22Rv1 (cell line): ENCODE measurements at regions not wholly inside any gene's neighbourhood (a gene's known extent, or its start where the extent isn't known, plus 50 kb on each side); places are given as distances from the start of the nearest gene placed in this dataset.

Experiments
- H3K27ac ChIP-seq: fragments of 450-650 bp; 2 replicates; pipeline ENCODE4 v1.5.1; 2017
- ZFX ChIP-seq: fragments of 450-650 bp; IDR thresholded peaks from 2 replicates; pipeline ENCODE4 v1.6.1; 2017; ENCODE audit warnings: antibody characterized with exemption, borderline replicate concordance
- TF ChIP-seq, protein P1 (sequence below): fragments of 450-650 bp; IDR thresholded peaks from 2 replicates; pipeline ENCODE4 v1.5.1; 2017; ENCODE audit warnings: mild to moderate bottlenecking

DNA sequence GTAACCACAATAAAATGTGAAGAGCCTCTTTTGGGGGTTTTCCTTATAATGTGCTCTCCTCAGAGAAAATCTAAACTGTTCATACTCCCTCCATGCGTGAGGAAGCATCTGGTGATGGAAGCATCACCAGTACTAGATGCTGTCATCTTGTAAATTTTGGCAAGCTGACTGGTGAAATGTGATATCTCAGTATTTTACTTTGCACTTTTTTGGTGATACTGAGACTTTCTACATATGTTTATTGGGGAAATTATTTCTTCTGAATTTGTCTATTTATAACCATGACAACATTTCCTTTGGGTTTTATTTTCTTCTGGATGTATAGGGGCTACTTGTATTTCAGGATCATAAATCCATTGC is 95.9 kb upstream of the DLGAP1 start:
- H3K27ac ChIP-seq, result no peak overlapping the region
- no peak for TF ChIP-seq ZFX
- TF ChIP-seq, protein P1, sequence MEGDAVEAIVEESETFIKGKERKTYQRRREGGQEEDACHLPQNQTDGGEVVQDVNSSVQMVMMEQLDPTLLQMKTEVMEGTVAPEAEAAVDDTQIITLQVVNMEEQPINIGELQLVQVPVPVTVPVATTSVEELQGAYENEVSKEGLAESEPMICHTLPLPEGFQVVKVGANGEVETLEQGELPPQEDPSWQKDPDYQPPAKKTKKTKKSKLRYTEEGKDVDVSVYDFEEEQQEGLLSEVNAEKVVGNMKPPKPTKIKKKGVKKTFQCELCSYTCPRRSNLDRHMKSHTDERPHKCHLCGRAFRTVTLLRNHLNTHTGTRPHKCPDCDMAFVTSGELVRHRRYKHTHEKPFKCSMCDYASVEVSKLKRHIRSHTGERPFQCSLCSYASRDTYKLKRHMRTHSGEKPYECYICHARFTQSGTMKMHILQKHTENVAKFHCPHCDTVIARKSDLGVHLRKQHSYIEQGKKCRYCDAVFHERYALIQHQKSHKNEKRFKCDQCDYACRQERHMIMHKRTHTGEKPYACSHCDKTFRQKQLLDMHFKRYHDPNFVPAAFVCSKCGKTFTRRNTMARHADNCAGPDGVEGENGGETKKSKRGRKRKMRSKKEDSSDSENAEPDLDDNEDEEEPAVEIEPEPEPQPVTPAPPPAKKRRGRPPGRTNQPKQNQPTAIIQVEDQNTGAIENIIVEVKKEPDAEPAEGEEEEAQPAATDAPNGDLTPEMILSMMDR, result no peak

DNA sequence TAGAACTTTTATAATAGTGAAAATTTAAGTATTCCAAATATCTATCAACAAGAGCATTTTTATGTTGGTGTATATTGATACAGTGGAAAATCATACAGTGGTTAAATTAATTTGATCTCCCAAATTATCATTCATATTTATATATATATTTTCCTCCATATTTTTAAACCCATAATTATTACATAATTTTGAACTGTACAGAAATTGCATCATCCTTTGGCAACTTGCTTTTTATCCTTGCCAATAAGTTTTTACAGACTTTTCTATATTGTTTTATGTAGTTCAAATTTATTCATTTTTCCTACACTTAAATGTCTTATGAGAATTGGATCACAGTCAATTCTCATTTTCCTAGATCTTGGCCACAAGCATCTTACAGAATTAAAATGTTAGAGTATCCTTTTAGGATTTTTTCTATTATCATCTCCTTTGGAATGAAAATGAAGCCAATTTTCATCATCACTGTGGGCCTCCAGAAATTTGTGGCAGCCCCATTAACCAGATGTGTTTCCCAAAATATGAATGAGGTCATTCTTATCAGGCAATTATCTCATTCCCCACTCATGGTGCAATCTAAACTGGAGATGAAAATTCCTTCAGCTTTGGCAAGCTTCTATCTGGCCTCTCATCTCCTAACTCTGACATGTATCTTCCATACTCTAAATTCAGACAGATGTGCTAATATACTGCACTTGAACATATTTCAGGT is 94.2 kb upstream of the DLGAP1 start:
- no peak overlapping the region for H3K27ac ChIP-seq
- TF ChIP-seq, protein P1, result no peak
- TF ChIP-seq ZFX, result no peak

DNA sequence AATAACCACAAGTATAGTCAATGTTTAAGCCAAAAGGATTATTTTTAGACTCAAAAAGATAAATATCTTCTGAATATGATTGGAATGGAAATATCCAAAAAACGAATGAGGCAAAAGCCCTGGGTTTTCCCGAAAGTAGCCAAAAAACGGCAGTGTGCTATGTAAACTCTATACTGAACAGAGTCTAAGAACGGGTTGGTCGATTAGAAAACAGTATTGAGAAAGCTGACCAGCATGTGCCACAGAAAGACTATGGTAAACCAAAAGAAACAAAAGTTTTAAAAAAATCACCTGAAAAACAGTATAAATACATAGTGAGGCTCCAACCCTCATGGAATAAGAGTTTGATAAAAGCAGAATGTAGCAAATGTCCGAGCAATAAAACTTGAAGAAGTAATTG is 92.0 kb upstream of the DLGAP1 start:
- H3K27ac ChIP-seq, result no peak overlapping the region

DNA sequence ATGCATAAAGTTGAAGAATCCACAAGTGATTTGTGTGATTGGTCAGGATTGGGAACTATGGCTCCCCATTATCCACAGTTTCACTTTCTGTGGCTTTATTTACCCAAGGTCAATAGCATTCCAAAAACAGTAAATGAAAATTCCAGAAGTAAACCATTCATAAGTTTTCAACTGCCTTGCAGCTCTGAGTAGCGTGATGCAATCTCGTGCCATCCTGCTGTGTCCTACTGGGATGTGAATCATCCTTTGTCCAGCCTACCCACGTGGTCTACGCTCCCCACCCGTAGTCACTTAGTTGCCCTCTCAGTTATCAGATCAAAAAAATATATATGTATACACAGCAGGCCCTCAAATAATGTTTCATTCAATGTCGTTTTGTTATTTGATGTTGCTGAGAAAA is 89.0 kb upstream of the DLGAP1 start:
- no peak overlapping the region for H3K27ac ChIP-seq
- TF ChIP-seq ZFX, result no peak
- TF ChIP-seq, protein P1, result no peak

More for the DNA sequence above, 92.0 kb upstream of the DLGAP1 start:
- TF ChIP-seq, protein P1, result no peak
- no peak for TF ChIP-seq ZFX

DNA sequence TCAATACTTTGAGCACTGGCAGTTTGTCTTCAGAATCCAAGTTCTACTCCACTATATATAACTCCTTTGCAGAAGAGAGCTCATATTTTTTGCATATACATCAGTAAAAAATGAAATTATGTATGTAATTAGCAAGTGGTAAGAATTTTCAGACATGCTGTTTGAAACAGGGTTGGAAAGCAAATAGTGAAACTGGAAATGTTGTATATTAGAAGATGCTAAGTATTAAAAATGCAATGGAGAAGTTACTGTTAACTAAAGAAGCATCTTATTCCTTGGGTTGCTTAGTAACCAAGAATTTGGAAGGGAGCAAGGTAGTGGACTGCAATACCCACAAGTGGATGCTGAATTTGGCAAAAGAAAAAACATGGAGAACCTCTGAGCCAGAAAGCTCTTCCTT is 88.6 kb upstream of the DLGAP1 start:
- H3K27ac ChIP-seq, result no peak overlapping the region
- TF ChIP-seq, protein P1, result no peak
- no peak for TF ChIP-seq ZFX

DNA sequence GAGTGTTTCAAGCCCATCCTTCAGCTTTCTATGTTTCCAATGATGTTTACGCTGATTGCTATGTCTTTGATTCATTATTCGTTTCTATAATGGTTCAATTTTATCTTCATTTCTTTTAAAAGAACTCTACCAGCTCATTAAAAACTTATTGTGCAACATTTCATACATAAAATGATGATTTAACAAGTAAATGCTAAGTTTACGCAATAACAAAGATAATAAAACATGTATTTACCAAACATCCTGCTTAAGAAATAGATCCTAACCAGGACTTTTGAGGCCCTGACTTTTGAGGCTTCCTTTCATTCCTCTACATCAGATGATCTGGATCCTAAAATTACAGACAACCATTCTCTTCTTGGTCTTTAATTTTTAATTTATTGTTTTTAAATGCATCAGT is 86.5 kb upstream of the DLGAP1 start:
- TF ChIP-seq, protein P1, result no peak
- TF ChIP-seq ZFX, result no peak
- H3K27ac ChIP-seq, result no peak overlapping the region

DNA sequence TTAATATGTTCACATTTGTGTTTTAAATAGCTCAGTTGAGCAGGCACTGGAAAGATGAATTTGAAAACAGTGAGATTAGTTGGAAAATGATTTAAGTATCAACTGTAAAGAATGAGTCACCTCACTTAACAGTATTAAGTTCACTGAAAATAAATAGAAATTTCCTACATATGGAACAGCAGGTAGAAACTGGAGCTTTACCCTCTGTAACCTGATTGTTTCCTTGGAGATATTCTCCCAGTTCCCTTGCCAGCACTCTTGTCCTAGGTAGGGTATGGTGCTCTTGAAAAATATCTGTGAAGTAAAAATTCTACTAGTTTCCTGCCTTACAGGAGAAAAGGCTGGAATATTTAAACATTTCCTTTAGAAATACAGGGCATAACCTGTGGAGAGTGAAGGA is 81.3 kb upstream of the DLGAP1 start:
- TF ChIP-seq ZFX, result no peak
- TF ChIP-seq, protein P1, result no peak

More for the DNA sequence above, 81.3 kb upstream of the DLGAP1 start:
- no peak overlapping the region for H3K27ac ChIP-seq
